GM12875 (cell line): ENCODE measurements at regions not wholly inside any gene's neighbourhood (a gene's known extent, or its start where the extent isn't known, plus 50 kb on each side); places are given as distances from the start of the nearest gene placed in this dataset.

ENCODE experiments used
- H3K4me3 ChIP-seq: one replicate; pipeline ENCODE4 v1.5.1; 2011; ENCODE audit warnings: low read depth, low read length, control low read depth
- CTCF ChIP-seq: IDR thresholded peaks from 2 replicates; pipeline ENCODE4 v1.5.1; 2011; ENCODE audit warnings: low read depth, mild to moderate bottlenecking, control low read depth, inconsistent platforms, low read length, moderate library complexity, borderline replicate concordance; ENCODE audit not compliant: insufficient read depth

GRCh38 chr9:118836891-118837290 is 532.3 kb downstream of the BRINP1 start:
- no peak overlapping the region for H3K4me3 ChIP-seq
- no peak for TF ChIP-seq CTCF

DNA sequence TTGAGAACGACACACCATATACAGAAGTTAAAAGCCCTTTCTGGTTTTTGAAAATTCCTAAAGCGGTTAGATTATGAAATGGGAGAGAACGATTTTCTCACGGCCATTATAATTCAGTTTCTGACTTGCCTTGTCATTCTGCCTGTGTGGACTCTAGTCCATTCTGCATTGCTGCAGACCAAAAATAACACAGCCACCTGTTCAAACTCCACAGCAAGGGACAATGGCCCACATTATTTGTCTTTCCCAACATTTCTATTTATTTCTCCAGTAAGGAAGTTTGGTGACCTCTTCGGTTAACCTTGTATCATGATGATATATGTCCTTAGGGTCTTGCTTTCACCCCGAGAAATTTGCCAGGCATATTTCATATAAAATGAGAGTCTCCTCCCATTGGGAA is 497.7 kb downstream of the BRINP1 start:
- H3K4me3 ChIP-seq = no peak overlapping the region
- TF ChIP-seq CTCF = no peak

- no peak overlapping the region for H3K4me3 ChIP-seq
- no peak for TF ChIP-seq CTCF
Measured at GRCh38 chr9:118882684-118883083, 486.6 kb downstream of the BRINP1 start.

DNA sequence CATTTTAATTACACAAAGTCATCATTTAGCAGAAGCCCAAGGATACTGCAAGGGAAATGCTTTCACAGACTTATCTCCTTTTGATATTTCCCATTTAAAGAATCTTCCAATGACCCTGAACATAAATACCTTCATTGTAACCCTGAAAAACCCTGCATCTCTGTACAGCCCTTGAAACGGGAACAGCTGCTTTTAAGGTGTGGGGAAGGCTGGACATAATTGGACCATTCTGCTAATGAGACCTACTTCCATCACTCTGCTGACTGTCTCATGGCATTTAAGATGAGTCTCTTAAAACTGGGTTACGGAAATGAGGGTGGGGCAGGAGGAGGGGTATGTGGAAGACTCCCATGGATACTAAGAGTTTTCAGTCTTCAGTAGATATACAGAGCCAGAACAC is 485.8 kb downstream of the BRINP1 start:
- no peak overlapping the region for H3K4me3 ChIP-seq
- no peak for TF ChIP-seq CTCF

GRCh38 chr9:118891213-118891612 is 478.0 kb downstream of the BRINP1 start:
- no peak for TF ChIP-seq CTCF
- no peak overlapping the region for H3K4me3 ChIP-seq

DNA sequence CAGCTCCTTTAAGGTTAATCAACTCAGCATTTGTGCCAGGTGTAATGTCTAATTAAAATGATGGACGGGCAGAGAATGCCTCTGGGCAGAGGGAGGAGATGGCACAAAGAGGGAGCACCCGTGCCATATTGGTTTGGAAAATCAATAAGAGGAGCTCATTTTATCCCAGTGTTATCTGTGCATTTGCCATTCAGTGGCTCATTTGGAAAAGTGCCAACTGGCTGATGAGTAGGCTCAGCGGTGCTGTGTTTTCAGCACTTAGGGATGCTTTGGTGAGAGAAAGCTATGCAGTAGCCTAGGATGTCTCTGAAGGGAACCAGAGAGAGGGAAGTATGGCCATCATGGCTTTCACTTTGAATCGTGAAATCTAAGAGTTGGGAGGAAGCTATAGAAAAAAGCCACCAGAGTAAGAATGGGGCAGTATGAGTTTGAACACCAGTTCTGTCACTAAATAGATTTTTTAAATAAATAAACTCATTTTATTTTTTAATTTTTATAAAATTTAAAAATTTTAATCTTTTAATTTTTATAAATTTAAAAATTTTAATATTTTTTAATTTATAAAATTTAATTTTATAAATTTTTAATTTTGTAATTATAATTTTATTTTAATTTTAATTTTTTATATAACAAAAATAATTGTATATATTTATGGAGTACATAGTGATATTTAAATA is 472.8 kb downstream of the BRINP1 start:
- no peak for TF ChIP-seq CTCF
- H3K4me3 ChIP-seq = no peak overlapping the region

GRCh38 chr9:118918180-118918579 is 451.1 kb downstream of the BRINP1 start:
- H3K4me3 ChIP-seq = no peak overlapping the region

More at GRCh38 chr9:118918180-118918579, 451.1 kb downstream of the BRINP1 start:
- no peak for TF ChIP-seq CTCF
